Bone marrow (tissue), 2 donors: ENCODE measurements at regions not wholly inside any gene's neighbourhood (a gene's known extent, or its start where the extent isn't known, plus 50 kb on each side); places are given as distances from the start of the nearest gene placed in this dataset.
"Not testable (repeated sequence)": the region's sequence is repeated elsewhere in the genome, so short reads cannot be mapped to it uniquely, and the experiment has no call there.

ENCODE experiments used
- DNase-seq, 2 donors: peaks; one replicate each; lab custom pipeline; 2025; lab: John Stamatoyannopoulos, UW

- not testable (repeated sequence) for DNase-seq
Observed at GRCh38 chr16:51977506-51977905, 569.4 kb downstream of the TOX3 start.

DNA sequence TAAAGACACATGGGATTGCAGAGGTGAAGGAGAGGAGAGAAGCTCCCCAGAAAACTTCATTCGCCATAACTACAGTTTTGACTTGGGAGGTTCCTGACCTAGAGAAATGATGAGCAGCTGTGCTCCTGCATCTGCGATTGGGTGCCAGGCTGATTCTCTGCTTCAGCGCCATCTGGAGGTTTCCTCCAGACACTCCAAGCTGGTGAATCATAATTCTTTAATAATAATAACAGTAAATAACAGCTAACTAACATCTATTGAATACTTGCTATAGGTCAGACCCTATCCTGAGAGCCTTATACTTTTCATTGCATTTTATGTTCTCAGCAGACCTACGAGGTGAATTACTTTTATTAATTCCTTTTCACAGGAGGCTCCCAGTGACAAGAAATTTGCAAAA, 575.8 kb downstream of the TOX3 start:
- no peak for DNase-seq

- DNase-seq, result no peak
Observed at GRCh38 chr16:51968749-51969148, 578.2 kb downstream of the TOX3 start.

- no peak for DNase-seq
Observed at GRCh38 chr16:51967646-51968045, 579.3 kb downstream of the TOX3 start.

DNA sequence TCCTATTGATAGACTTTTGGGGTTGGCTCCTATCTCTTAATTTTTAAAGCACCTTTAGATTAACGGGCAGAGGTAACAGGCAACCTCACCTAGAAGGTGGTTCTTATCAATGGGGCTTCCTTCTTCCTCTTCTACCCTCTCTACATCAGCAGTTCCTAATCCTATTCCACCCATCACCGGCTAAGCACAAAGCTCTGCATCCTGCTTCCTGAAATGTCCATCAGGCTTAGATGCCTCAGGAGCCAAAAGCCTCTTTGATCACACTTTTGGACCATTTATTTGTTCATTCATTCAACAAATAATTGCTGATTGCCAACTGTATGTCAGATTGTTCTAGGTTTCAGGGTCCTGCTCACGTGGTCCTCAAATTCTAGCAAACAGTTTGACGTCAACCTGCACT, 586.0 kb downstream of the TOX3 start:
- DNase-seq, result no peak

DNA sequence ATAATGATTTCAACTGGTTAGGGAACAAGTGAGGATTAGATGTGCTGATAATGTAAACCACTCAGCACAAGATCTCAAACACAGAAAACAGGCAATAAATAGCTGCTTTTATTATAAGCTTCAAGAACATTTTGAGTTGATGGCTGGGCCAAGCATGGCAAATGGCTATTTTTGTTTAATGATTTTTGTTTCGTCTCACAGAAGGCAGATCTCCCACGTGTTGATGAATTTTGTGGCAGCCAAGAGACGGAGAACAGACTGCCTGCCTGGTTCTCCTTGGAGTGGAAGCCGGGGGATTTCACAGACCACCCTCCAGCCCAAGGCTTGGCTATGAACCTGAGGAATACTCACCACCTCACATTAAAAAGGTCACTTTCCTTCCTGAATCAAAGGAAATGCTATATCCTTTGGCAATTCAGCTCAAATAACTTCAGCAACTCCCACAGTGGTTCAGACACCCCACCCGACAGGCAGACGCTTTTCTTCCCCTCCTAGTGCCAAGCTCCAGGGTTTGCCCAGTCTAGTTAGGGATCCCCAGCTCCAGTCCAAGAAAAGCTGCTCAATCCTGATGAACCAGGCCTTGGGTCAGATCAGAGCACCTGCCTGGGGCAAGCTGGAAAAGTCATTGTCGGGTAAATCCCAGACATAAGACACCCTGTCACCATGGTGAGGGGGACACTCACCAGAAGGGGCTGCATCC, 593.5 kb downstream of the TOX3 start:
- no peak for DNase-seq

DNA sequence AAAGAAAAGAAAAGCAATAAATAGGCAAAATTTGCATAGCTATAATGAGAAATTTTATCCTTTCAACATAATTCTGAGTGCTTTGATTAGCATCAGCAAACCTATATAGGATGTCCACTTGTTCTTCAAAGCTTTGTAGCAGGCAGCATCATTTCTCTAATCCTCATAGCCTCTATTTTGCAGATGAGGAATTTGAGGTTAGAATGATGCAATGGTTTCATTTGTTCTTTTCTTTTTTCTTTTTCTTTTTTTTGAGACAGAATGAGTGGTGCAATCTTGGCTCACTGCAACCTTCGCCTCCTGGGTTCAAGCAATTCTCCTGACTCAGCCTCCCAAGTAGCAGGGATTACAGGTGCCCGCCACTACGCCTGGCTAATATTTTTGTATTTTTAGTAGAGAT, 594.4 kb downstream of the TOX3 start:
- DNase-seq, result no peak

GRCh38 chr16:51951668-51952298, 595.2 kb downstream of the TOX3 start:
- DNase-seq, result no peak

DNA sequence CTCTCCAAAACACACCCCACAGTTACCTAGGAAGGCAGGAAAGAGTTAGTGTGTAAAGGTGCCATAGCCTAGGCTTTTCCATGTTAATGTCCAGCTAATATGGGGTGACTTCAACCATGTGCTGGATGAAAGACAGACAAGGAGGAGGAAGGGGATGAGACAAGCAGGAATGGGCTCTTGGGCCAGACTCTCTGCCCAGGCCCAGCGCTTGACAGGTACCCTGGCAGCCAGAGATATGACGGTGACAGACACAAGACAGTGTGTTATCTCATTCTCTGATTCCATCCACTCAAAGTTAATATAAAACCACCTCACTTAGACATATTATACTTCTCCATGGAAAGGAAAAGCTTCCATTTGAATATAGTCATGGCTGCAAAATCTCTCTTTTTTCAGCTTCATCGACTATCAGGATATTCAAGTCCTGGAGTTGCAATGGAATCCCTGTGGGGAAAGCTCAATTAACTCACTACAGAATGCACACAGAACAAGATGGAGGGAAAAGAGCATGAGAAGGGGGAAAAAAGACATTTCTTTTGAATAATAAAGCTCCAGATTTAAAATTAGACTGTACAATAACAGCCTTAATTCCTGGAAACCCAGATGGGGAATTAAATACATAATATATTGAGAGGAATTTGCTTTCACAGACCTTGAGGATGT, 596.7 kb downstream of the TOX3 start:
- DNase-seq, result no peak

- no peak for DNase-seq
Observed at GRCh38 chr16:51949282-51949681, 597.7 kb downstream of the TOX3 start.

- no peak for DNase-seq
Observed at GRCh38 chr16:51941412-51941811, 605.5 kb downstream of the TOX3 start.

GRCh38 chr16:51940183-51940582, 606.8 kb downstream of the TOX3 start:
- no peak for DNase-seq

GRCh38 chr16:51939378-51939871, 607.5 kb downstream of the TOX3 start:
- DNase-seq, result no peak

- DNase-seq, result no peak
Observed at GRCh38 chr16:51938861-51939260, 608.1 kb downstream of the TOX3 start.

DNA sequence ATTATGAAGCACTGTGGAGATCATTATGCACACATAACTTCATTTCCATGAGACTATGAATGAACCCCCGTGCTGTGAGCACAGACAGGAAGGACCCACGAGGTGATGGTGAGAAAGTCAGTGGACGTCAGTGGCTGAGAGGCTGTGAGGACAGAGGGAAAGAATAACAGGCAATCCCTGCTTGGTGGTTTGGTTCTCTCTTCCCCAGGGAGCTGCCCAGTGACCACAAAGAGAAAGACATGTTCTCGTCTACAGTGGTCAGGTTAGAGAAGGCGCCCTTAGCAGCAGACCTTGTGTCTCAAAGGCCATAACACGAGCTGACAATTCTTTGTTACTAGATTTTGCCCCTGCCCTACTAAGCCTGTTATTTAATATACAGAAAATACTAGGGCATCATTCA, 609.2 kb downstream of the TOX3 start:
- DNase-seq, result no peak

DNA sequence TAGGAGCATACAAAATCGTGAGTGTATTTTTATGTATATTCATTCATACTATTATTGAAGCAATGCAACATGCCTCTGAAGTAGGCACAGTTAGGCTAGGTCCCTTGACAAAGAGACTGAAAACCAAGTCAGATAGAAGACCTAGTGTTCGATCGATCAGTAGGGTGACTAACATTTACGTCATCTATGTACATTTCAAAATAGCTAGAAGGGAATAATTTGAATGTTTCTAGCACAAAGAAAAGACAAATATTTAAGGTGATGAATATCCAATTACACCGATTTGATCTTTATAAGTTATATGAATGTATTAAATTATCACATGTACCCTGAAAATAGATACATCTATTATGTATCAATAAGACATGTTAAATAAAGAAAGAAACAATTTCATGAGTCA, 610.1 kb downstream of the TOX3 start:
- no peak for DNase-seq

GRCh38 chr16:51932317-51932716, 614.6 kb downstream of the TOX3 start:
- DNase-seq, result no peak

DNA sequence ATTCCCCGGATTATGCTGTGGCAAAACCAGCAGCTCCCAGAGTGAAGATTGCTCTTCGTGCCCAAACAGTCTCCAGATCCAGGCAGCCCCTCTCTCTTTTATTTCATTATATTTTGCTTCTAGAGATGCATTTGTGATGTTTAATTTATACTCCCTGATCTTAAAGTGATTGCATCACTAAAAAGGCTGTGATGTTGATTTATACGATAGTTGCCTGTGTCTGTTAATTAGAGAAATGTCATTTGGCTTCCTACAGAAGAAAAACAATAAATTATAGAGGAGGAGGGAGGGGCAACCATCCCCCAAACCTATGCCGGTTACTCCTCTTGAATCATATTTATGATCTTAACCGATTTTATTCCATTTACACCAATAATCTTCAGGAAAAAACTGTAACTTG, 615.3 kb downstream of the TOX3 start:
- no peak for DNase-seq

- no peak for DNase-seq
Observed at GRCh38 chr16:51924744-51925143, 622.2 kb downstream of the TOX3 start.

DNA sequence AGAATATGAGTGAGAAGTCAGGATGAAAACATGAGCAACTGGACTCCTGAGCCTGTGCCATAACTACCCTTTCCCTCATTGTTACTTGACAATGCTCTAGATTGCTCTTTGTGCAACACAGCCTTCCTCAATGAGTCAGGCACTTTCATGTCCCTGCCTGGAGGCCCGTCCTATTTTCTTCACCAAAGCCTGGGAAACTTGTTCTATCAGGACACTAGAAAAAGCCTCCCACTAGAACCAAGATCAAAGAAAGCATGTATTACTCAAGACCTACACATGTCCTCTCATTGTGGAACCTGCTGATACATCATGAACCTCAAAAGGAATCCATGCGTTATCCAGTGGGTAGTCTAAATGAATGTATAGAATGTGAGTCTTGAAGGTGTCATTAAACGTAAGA, 624.5 kb downstream of the TOX3 start:
- DNase-seq, result no peak

DNA sequence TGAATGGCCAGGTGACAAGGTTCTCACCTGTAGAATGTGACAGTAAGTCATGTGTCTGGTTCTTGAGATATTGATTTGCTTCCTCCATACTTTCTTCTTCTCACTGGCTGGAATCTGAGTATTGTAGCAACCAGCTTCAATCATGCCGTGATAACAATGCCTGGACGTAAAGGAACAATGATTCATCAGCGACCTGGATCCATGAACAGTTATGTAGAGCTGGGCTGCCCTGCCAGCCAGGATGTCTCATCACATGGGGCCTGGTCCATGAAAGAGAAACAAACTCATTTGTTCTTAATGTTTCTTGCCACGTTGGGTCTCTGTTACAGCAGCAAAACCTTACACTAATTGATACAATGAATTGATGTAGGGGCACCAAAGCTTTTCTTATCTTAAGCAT, 627.2 kb downstream of the TOX3 start:
- DNase-seq, result no peak

DNA sequence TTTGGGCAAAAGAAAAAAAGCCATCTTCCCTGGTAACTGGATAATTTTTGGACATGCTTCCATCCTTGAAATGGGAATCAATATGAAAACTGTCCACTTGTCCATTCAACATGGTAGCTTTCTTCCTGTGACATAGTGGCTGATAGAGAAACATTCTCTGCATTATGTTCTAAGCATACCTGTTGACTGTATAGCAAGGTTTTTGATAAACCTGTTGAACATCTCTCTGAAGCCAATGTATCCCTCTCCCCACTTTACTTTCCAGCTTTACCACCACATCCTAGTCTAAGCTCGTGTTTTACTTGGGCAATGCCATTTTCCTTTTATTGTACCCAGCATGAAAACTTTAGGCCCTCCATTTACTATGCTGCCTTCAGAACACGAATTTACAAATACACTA, 630.1 kb downstream of the TOX3 start:
- DNase-seq, result no peak

GRCh38 chr16:51916231-51916630, 630.7 kb downstream of the TOX3 start:
- no peak for DNase-seq
